ENCODE measurements at regions not wholly inside any gene's neighbourhood (a gene's known extent, or its start where the extent isn't known, plus 50 kb on each side); places are given as distances from the start of the nearest gene placed in this dataset.

- no peak for TF ChIP-seq CTCF (IDR thresholded peaks at IDR 0.05; ENCODE audit: insufficient read depth, low read depth, low read length)
- no peak for TF ChIP-seq EZH2 (IDR thresholded peaks at IDR 0.05; ENCODE audit: insufficient read depth, low read length)
These were observed 118.8 kb upstream of the GSE1 start for GRCh38 chr16:85494315-85494714.
